Caco-2 (cell line): ENCODE measurements at regions not wholly inside any gene's neighbourhood (a gene's known extent, or its start where the extent isn't known, plus 50 kb on each side); places are given as distances from the start of the nearest gene placed in this dataset.

Source experiments
- BruUV-seq: library from RNA; stranded (reverse); fragments of 400-500 nt; replicated peaks from 2 replicates; lab custom pipeline; 2021; lab: Mats Ljungman, UMichigan
- CTCF ChIA-PET: fragments of 300-600 bp; sonication (Branson Sonifier 250); formaldehyde crosslinking; loops from one replicate; lab custom pipeline; 2022; ENCODE audit warnings: antibody characterized with exemption; lab: Charles Lee
- POLR2A ChIA-PET: fragments of 300-600 bp; sonication (Branson Sonifier 250); formaldehyde crosslinking; loops from one replicate; lab custom pipeline; 2022; ENCODE audit warnings: antibody characterized with exemption; lab: Charles Lee
- DNase-seq, 2 experiments: peaks; one replicate each; pipeline versions ENCODE4 v3.0.0 to v3.0.0-alpha.2; 2020 to 2022
- H3K27me3 ChIP-seq: replicated peaks from 2 replicates; pipeline ENCODE4 v1.6.0; 2011; ENCODE audit warnings: low read length; ENCODE audit not compliant: control insufficient read depth, insufficient read depth
- H3K36me3 ChIP-seq: 2 replicates; pipeline ENCODE4 v1.5.1; 2011; ENCODE audit warnings: low read length; ENCODE audit not compliant: control insufficient read depth, insufficient read depth
- H3K4me1 ChIP-seq: fragments of 250-450 bp; sonication (Bioruptor Pico); 2 replicates; pipeline ENCODE4 v1.5.1; 2020; ENCODE audit warnings: mild to moderate bottlenecking
- H3K4me3 ChIP-seq: 2 replicates; pipeline ENCODE4 v1.5.1; 2011; ENCODE audit warnings: low read depth, mild to moderate bottlenecking, control low read depth, low read length
- H3K9me3 ChIP-seq: fragments of 250-450 bp; sonication (Bioruptor Pico); 2 replicates; pipeline ENCODE4 v1.5.1; 2020; ENCODE audit warnings: mild to moderate bottlenecking, moderate library complexity
- H3K27ac Mint-ChIP-seq: one replicate; pipeline ENCODE4 v1.8.0; 2022; ENCODE audit warnings: mixed read lengths; ENCODE audit not compliant: unreplicated experiment
- H3K27me3 Mint-ChIP-seq: one replicate; pipeline ENCODE4 v1.8.0; 2022; ENCODE audit warnings: mixed read lengths; ENCODE audit not compliant: insufficient read depth, unreplicated experiment
- H3K36me3 Mint-ChIP-seq: one replicate; pipeline ENCODE4 v1.8.0; 2022; ENCODE audit warnings: mild to moderate bottlenecking, mixed read lengths; ENCODE audit not compliant: insufficient read depth, unreplicated experiment
- H3K4me1 Mint-ChIP-seq: one replicate; pipeline ENCODE4 v1.8.0; 2022; ENCODE audit warnings: low read depth, mixed read lengths; ENCODE audit not compliant: unreplicated experiment
- H3K4me3 Mint-ChIP-seq: one replicate; pipeline ENCODE4 v1.8.0; 2022; ENCODE audit warnings: mild to moderate bottlenecking, moderate library complexity, mixed read lengths; ENCODE audit not compliant: unreplicated experiment
- H3K9me3 Mint-ChIP-seq: one replicate; pipeline ENCODE4 v1.8.0; 2022; ENCODE audit warnings: mixed read lengths; ENCODE audit not compliant: unreplicated experiment
- CTCF ChIP-seq, 2 experiments: fragments of 200-600 bp in 1 of 2; IDR thresholded peaks; 1 replicate in 1 of 2; 2 replicates in 1 of 2; pipeline versions ENCODE4 v1.5.1 to v1.8.0; 2011 to 2022; ENCODE audit warnings: antibody characterized with exemption in 1 of 2, control low read depth in 1 of 2, inconsistent platforms in 1 of 2, low read depth in 1 of 2, low read length in 1 of 2, mild to moderate bottlenecking in 1 of 2, moderate library complexity in 1 of 2; ENCODE audit not compliant: insufficient read depth in 1 of 2, severe bottlenecking in 1 of 2, unreplicated experiment in 1 of 2
- intact Hi-C: fragments of 100-400 bp; cut with micrococcal nuclease; formaldehyde crosslinking; loops from one replicate; pipeline ENCODE4 v1.10.0; 2022; ENCODE audit not compliant: unreplicated experiment

GRCh38 chr12:126218697-126219096, 1153.5 kb downstream of the AACS start:
- no peaks in the 10 kb centered on the region for H3K36me3 Mint-ChIP-seq
- no TSS peak for BruUV-seq
- H3K27ac Mint-ChIP-seq, result no peak overlapping the region
- no peaks in the 10 kb centered on the region for H3K9me3 Mint-ChIP-seq
- Histone ChIP-seq H3K9me3 (no peaks in the 10 kb centered on the region), H3K27me3 (no peaks in the 10 kb centered on the region), H3K4me3 (no peak overlapping the region), H3K4me1 (no peaks in the 10 kb centered on the region), H3K36me3 (no peaks in the 10 kb centered on the region)
- no peaks in the 10 kb centered on the region for H3K4me1 Mint-ChIP-seq
- no peak overlapping the region for H3K4me3 Mint-ChIP-seq
- POLR2A ChIA-PET, result no interaction called here
- no peak for TF ChIP-seq CTCF (IDR thresholded peaks at IDR 0.05; ENCODE audit: insufficient read depth in 1 of 2, low read depth in 1 of 2, low read length in 1 of 2, severe bottlenecking in 1 of 2, unreplicated experiment in 1 of 2)
- DNase-seq, result no peak
- intact Hi-C loops, result no loop called here
- CTCF ChIA-PET, result no interaction called here
- no peaks in the 10 kb centered on the region for H3K27me3 Mint-ChIP-seq

- H3K9me3 ChIP-seq, result no peaks in the 10 kb centered on the region
- H3K4me3 ChIP-seq, result no peak overlapping the region
- DNase-seq, result no peak
- no peaks in the 10 kb centered on the region for H3K4me1 ChIP-seq
- BruUV-seq, result no TSS peak
- no peak for TF ChIP-seq CTCF (IDR thresholded peaks at IDR 0.05; ENCODE audit: insufficient read depth in 1 of 2, low read depth in 1 of 2, low read length in 1 of 2, severe bottlenecking in 1 of 2, unreplicated experiment in 1 of 2)
- ChIA-PET CTCF (no interaction called here), POLR2A (no interaction called here)
- H3K27me3 ChIP-seq, result no peaks in the 10 kb centered on the region
- H3K4me1 Mint-ChIP-seq, result no peaks in the 10 kb centered on the region
- no peaks in the 10 kb centered on the region for H3K36me3 Mint-ChIP-seq
- H3K36me3 ChIP-seq, result no peaks in the 10 kb centered on the region
- H3K4me3 Mint-ChIP-seq, result no peak overlapping the region
- H3K9me3 Mint-ChIP-seq, result no peaks in the 10 kb centered on the region
- no peaks in the 10 kb centered on the region for H3K27me3 Mint-ChIP-seq
- intact Hi-C loops, result no loop called here
- no peak overlapping the region for H3K27ac Mint-ChIP-seq
Measured at GRCh38 chr12:126219139-126219538, 1153.9 kb downstream of the AACS start.

GRCh38 chr12:126219654-126220279, 1154.5 kb downstream of the AACS start:
- Mint-ChIP-seq H3K27ac (no peak overlapping the region), H3K36me3 (no peaks in the 10 kb centered on the region), H3K9me3 (no peaks in the 10 kb centered on the region), H3K4me1 (no peaks in the 10 kb centered on the region), H3K4me3 (no peak overlapping the region), H3K27me3 (no peaks in the 10 kb centered on the region)
- Histone ChIP-seq H3K4me1 (no peaks in the 10 kb centered on the region), H3K9me3 (no peaks in the 10 kb centered on the region), H3K4me3 (no peak overlapping the region), H3K27me3 (no peaks in the 10 kb centered on the region), H3K36me3 (no peaks in the 10 kb centered on the region)
- ChIA-PET CTCF (no interaction called here), POLR2A (no interaction called here)
- intact Hi-C loops, result no loop called here
- no TSS peak for BruUV-seq
- DNase-seq, result no peak
- no peak for TF ChIP-seq CTCF (IDR thresholded peaks at IDR 0.05; ENCODE audit: insufficient read depth in 1 of 2, low read depth in 1 of 2, low read length in 1 of 2, severe bottlenecking in 1 of 2, unreplicated experiment in 1 of 2)
